Uterus (tissue), 2 donors: ENCODE measurements at regions not wholly inside any gene's neighbourhood (a gene's known extent, or its start where the extent isn't known, plus 50 kb on each side); places are given as distances from the start of the nearest gene placed in this dataset.

Experiments used
- POLR2A ChIP-seq, 2 donors: fragments of 450-650 bp; IDR thresholded peaks; one replicate each; pipeline ENCODE4 v1.6.1; 2016; ENCODE audit warnings: antibody characterized with exemption in 2 of 2, mild to moderate bottlenecking in 1 of 2, moderate library complexity in 1 of 2
- TF ChIP-seq, protein P1 (sequence below), 4 experiments: fragments of 200-600 bp in 2 of 4; fragments of 450-650 bp in 2 of 4; sonication (generic) in 2 of 4; IDR thresholded peaks; one replicate each; pipeline ENCODE4 v1.5.1; 2016 to 2019; ENCODE audit warnings: antibody characterized with exemption in 4 of 4, mild to moderate bottlenecking in 2 of 4, moderate library complexity in 1 of 4

DNA sequence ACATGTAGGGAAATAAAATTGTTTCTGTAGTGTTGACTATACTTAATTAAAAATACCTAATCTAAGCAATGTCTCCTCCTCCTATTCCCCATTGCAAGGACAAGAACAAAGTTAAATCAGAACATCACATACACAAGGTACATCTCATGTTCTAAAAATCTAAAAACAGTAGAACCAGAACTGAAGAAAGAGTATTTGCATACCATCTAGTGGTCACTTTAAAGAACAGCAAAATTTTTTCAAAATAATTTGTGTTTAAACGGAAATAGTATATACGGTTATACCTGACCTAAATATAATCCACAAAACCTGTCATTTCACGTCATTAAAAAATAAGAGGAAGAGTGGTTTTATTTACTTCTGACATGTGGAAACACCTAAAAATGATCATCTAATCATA lies 294.3 kb upstream of the KCNH7 start:
- TF ChIP-seq POLR2A (IDR thresholded peaks at IDR 0.05) = no peak
- TF ChIP-seq, protein P1, sequence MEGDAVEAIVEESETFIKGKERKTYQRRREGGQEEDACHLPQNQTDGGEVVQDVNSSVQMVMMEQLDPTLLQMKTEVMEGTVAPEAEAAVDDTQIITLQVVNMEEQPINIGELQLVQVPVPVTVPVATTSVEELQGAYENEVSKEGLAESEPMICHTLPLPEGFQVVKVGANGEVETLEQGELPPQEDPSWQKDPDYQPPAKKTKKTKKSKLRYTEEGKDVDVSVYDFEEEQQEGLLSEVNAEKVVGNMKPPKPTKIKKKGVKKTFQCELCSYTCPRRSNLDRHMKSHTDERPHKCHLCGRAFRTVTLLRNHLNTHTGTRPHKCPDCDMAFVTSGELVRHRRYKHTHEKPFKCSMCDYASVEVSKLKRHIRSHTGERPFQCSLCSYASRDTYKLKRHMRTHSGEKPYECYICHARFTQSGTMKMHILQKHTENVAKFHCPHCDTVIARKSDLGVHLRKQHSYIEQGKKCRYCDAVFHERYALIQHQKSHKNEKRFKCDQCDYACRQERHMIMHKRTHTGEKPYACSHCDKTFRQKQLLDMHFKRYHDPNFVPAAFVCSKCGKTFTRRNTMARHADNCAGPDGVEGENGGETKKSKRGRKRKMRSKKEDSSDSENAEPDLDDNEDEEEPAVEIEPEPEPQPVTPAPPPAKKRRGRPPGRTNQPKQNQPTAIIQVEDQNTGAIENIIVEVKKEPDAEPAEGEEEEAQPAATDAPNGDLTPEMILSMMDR (IDR thresholded peaks at IDR 0.05) = no peak
